ENCODE measurements at regions not wholly inside any gene's neighbourhood (a gene's known extent, or its start where the extent isn't known, plus 50 kb on each side); places are given as distances from the start of the nearest gene placed in this dataset.

GRCh38 chr1:38555130-38555529, 304.4 kb downstream of the RRAGC start:
- no peak overlapping the region for H2AFZ ChIP-seq (ENCODE audit: low read depth, low read length)
- ChIA-PET POLR2A (no interaction called here), CTCF (no interaction called here)
- FAIRE-seq: no peak
- H3K9me1 ChIP-seq (replicated peaks; ENCODE audit: control insufficient read depth, extremely low read depth, insufficient read depth, low read length): no peaks in the 10 kb centered on the region
- no peaks in the 10 kb centered on the region for H3K36me3 ChIP-seq (ENCODE audit: control insufficient read depth in 2 of 2, extremely low read depth in 1 of 2, insufficient read depth in 2 of 2, low read length in 2 of 2)
- no peaks in the 10 kb centered on the region for H4K20me1 ChIP-seq (replicated peaks; ENCODE audit: control insufficient read depth, extremely low read depth, insufficient read depth, low read length)
- dilution Hi-C loops (cut with MboI; ENCODE audit: extremely low pct_ligation_motif_present, low sequenced_read_pairs) (no loop called here), intact Hi-C loops (cut with micrococcal nuclease) (no loop called here)
- BruUV-seq (replicated peaks): no TSS peak
- no peaks in the 10 kb centered on the region for H3K9me3 ChIP-seq (replicated peaks; ENCODE audit: control insufficient read depth, insufficient read depth, low read length)
- no peaks in the 10 kb centered on the region for H3K4me1 ChIP-seq (ENCODE audit: control insufficient read depth, extremely low read depth, insufficient read depth, low read length)
- TF ChIP-seq FOS (IDR thresholded peaks at IDR 0.05; ENCODE audit: borderline replicate concordance, insufficient read depth, low read length): no peak
- no peak for TF ChIP-seq GATA2 (IDR thresholded peaks at IDR 0.05; ENCODE audit: insufficient read depth, insufficient read length, low read depth, low read length)
- TF ChIP-seq MAX (IDR thresholded peaks at IDR 0.05; ENCODE audit: insufficient read depth, insufficient read length): no peak
- TF ChIP-seq JUN (IDR thresholded peaks at IDR 0.05; ENCODE audit: borderline replicate concordance, insufficient read depth, insufficient read length, low read depth): no peak
- no peak for TF ChIP-seq POLR2A (IDR thresholded peaks at IDR 0.05; ENCODE audit: low read depth, low read length)
- TF ChIP-seq CTCF (IDR thresholded peaks at IDR 0.05; ENCODE audit: extremely low read depth in 1 of 2, insufficient read depth in 1 of 2, low read depth in 1 of 2, low read length in 2 of 2): no peak
- no peak for TF ChIP-seq MYC (IDR thresholded peaks at IDR 0.05; ENCODE audit: low read depth, low read length)
- no peak for TF ChIP-seq POLR2AphosphoS5 (IDR thresholded peaks at IDR 0.05; ENCODE audit: insufficient read depth, low read depth, low read length)
- no peak for TF ChIP-seq EZH2 (IDR thresholded peaks at IDR 0.05; ENCODE audit: borderline replicate concordance, low read depth, low read length, severe bottlenecking)
- DNase-seq (ENCODE audit: low read depth, low spot score): no peak
- no peak overlapping the region for H3K27ac ChIP-seq (ENCODE audit: insufficient read depth, low read depth, low read length)
- H3K79me2 ChIP-seq (ENCODE audit: control insufficient read depth, insufficient read depth, low read length): no peaks in the 10 kb centered on the region
- H3K27me3 ChIP-seq (ENCODE audit: control insufficient read depth in 2 of 2, insufficient read depth in 2 of 2, low read length in 2 of 2): peaks cover 0 to 3% of the 10 kb centered on the region in 2 experiments
- H3K4me2 ChIP-seq (ENCODE audit: insufficient read depth, low read length): no peak overlapping the region
- H3K9ac ChIP-seq (replicated peaks; ENCODE audit: extremely low read depth, insufficient read depth, low read length): no peak overlapping the region
- no peak overlapping the region for H3K4me3 ChIP-seq (replicated peaks in 1 of 3; ENCODE audit: insufficient read depth in 1 of 3, low read depth in 1 of 3, low read length in 3 of 3)
